ENCODE measurements at regions not wholly inside any gene's neighbourhood (a gene's known extent, or its start where the extent isn't known, plus 50 kb on each side); places are given as distances from the start of the nearest gene placed in this dataset.

- no peaks in the 10 kb centered on the region; the same call in 1 of the 2 replicates for H3K36me3 Mint-ChIP-seq (ENCODE audit: low read depth)
- peaks cover 78% of the 10 kb centered on the region for H3K9me3 Mint-ChIP-seq
- TF ChIP-seq, protein P1, sequence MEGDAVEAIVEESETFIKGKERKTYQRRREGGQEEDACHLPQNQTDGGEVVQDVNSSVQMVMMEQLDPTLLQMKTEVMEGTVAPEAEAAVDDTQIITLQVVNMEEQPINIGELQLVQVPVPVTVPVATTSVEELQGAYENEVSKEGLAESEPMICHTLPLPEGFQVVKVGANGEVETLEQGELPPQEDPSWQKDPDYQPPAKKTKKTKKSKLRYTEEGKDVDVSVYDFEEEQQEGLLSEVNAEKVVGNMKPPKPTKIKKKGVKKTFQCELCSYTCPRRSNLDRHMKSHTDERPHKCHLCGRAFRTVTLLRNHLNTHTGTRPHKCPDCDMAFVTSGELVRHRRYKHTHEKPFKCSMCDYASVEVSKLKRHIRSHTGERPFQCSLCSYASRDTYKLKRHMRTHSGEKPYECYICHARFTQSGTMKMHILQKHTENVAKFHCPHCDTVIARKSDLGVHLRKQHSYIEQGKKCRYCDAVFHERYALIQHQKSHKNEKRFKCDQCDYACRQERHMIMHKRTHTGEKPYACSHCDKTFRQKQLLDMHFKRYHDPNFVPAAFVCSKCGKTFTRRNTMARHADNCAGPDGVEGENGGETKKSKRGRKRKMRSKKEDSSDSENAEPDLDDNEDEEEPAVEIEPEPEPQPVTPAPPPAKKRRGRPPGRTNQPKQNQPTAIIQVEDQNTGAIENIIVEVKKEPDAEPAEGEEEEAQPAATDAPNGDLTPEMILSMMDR (IDR thresholded peaks at IDR 0.05), result no peak
- H3K27me3 Mint-ChIP-seq (ENCODE audit: insufficient read depth), result no peaks in the 10 kb centered on the region
- H3K4me1 Mint-ChIP-seq (ENCODE audit: low read depth), result no peaks in the 10 kb centered on the region
- H3K27ac Mint-ChIP-seq, result no peak overlapping the region
- no peak for DNase-seq
- no peak overlapping the region for H3K4me3 Mint-ChIP-seq
These were observed 713.9 kb downstream of the BRD1 start for GRCh38 chr22:49113758-49114157.

DNA sequence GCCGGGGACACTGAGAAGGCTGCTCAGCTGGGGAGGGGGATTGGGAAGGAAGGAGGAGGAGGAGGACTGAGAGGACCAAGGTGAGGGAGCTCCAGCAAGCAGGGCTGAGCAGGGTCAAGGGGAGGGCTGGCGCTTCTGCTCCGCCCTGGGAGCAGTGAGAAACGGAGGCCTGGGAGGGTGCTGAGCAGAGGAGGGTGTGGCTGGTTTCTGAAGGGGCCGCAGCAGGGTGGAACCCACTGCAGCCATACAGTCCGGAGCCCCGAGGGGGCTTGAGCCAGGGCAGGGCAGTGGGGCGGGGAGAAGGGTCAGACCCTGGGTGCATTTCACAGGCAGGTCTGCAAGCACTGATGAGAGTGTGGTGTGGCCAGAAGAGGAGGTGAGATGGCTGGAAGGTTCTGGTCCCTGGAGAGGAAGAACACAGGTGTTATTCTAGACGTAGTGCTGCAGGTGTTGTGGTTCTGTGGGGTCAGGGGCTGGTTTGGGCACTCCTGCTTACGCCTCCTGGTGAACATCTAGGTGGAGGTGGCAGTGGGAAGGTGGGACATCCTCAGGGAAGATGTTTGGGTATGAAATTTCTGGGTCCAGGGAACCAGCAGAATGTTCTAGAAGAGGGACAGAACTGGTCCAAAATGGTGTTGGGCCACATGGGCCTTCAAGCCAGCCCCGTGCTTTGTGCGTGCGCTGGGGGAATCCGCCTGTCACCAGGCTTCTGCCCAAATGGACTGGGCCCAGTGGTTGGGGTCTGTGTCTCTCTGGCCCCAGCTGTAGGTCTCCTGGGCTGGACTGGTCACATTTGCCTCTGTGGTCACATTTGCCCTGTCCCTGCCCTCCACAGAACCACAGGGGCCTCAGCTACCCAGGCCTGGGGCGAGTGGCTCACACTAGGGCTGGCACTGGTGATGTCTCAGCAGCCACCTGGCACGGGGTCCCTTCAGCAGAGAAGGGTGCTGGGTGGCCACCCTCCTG lies 714.7 kb downstream of the BRD1 start:
- Mint-ChIP-seq H3K36me3 (ENCODE audit: low read depth) (no peaks in the 10 kb centered on the region; the same call in 1 of the 2 replicates), H3K27me3 (ENCODE audit: insufficient read depth) (no peaks in the 10 kb centered on the region), H3K9me3 (peaks cover 80% of the 10 kb centered on the region), H3K4me3 (no peak overlapping the region), H3K27ac (no peak overlapping the region), H3K4me1 (ENCODE audit: low read depth) (no peaks in the 10 kb centered on the region)
- DNase-seq, result no peak
- TF ChIP-seq, protein P1 (IDR thresholded peaks at IDR 0.05), result no peak

- H3K4me3 Mint-ChIP-seq, result no peak overlapping the region
- no peak overlapping the region for H3K27ac Mint-ChIP-seq
- no peaks in the 10 kb centered on the region for H3K27me3 Mint-ChIP-seq (ENCODE audit: insufficient read depth)
- TF ChIP-seq, protein P1 (IDR thresholded peaks at IDR 0.05), result no peak
- DNase-seq, result no peak
- peaks cover 2% of the 10 kb centered on the region; the same call in 1 of the 2 replicates for H3K36me3 Mint-ChIP-seq (ENCODE audit: low read depth)
- H3K9me3 Mint-ChIP-seq, result peaks cover 83% of the 10 kb centered on the region
- no peaks in the 10 kb centered on the region for H3K4me1 Mint-ChIP-seq (ENCODE audit: low read depth)
These were observed 715.5 kb downstream of the BRD1 start for GRCh38 chr22:49112176-49112575.

- Mint-ChIP-seq H3K9me3 (peaks cover 84% of the 10 kb centered on the region), H3K4me1 (ENCODE audit: low read depth) (no peaks in the 10 kb centered on the region), H3K4me3 (no peak overlapping the region), H3K36me3 (ENCODE audit: low read depth) (peaks cover 3% of the 10 kb centered on the region; the same call in 1 of the 2 replicates), H3K27me3 (ENCODE audit: insufficient read depth) (no peaks in the 10 kb centered on the region), H3K27ac (no peak overlapping the region)
- no peak for DNase-seq
- TF ChIP-seq, protein P1 (IDR thresholded peaks at IDR 0.05), result no peak
These were observed 716.6 kb downstream of the BRD1 start for GRCh38 chr22:49111085-49111484.

- Mint-ChIP-seq H3K27ac (no peak overlapping the region), H3K4me1 (ENCODE audit: low read depth) (no peaks in the 10 kb centered on the region), H3K9me3 (peaks cover 83% of the 10 kb centered on the region), H3K27me3 (ENCODE audit: insufficient read depth) (no peaks in the 10 kb centered on the region; the same call in 1 of the 2 replicates), H3K36me3 (ENCODE audit: low read depth) (peaks cover 3% of the 10 kb centered on the region; the same call in 1 of the 2 replicates), H3K4me3 (no peak overlapping the region)
- TF ChIP-seq, protein P1 (IDR thresholded peaks at IDR 0.05), result no peak
- DNase-seq, result no peak
These were observed 718.9 kb downstream of the BRD1 start for GRCh38 chr22:49108636-49109315.
